ENCODE measurements at regions not wholly inside any gene's neighbourhood (a gene's known extent, or its start where the extent isn't known, plus 50 kb on each side); places are given as distances from the start of the nearest gene placed in this dataset.

DNA sequence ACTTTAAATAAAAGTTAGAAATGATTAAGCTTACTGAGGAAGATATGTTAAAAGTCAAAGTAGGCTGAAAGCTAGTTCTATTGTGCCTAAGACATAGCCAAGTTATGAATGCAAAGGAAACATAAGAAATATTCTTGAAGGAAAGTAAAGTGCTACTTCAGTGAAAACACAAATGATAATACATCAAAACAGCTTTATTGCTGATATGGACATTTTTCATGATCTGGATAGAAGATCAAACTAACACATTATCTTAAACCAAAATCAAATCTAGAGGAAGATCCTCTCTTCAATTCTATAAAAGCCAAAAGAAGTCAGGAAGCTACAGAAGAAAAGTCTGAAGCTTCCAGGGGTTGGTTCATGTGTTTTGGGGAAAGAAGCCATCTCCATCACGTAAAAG is 545.9 kb downstream of the COL11A1 start:
- DNase-seq (no peak), ATAC-seq (no peak)
- Histone ChIP-seq H3K27me3 (no peaks in the 10 kb centered on the region), H3K27ac (no peak overlapping the region), H3K4me3 (no peak overlapping the region), H3K9me3 (no peaks in the 10 kb centered on the region), H3K4me1 (no peaks in the 10 kb centered on the region), H3K36me3 (no peaks in the 10 kb centered on the region)
- intact Hi-C loops (cut with DNase I): no loop called here
- TF ChIP-seq CTCF (IDR thresholded peaks at IDR 0.05): no peak

GRCh38 chr1:102550729-102551384 is 554.1 kb upstream of the OLFM3 start:
- Histone ChIP-seq H3K27me3 (no peaks in the 10 kb centered on the region), H3K36me3 (no peaks in the 10 kb centered on the region), H3K4me1 (no peaks in the 10 kb centered on the region), H3K27ac (no peak overlapping the region), H3K9me3 (peaks cover 0 to 29% of the 10 kb centered on the region in 2 donors), H3K4me3 (no peak overlapping the region)
- intact Hi-C loops (cut with DNase I): no loop called here
- ATAC-seq: peak; percentile 33
- TF ChIP-seq CTCF (IDR thresholded peaks at IDR 0.05): peak in 1 of 2 donors; percentile 19
- peak in 1 of 4 donors; percentile 0 for DNase-seq

- intact Hi-C loops (cut with DNase I): no loop called here
- Histone ChIP-seq H3K27me3 (no peaks in the 10 kb centered on the region), H3K9me3 (no peaks in the 10 kb centered on the region), H3K4me3 (no peak overlapping the region), H3K36me3 (no peaks in the 10 kb centered on the region), H3K27ac (no peak overlapping the region), H3K4me1 (no peaks in the 10 kb centered on the region)
- no peak for DNase-seq
- no peak for ATAC-seq
- no peak for TF ChIP-seq CTCF (IDR thresholded peaks at IDR 0.05)
Measured at GRCh38 chr1:102546251-102546650, 549.5 kb upstream of the OLFM3 start.

GRCh38 chr1:102535829-102536505 is 539.2 kb upstream of the OLFM3 start:
- H3K27me3 ChIP-seq: no peaks in the 10 kb centered on the region
- H3K9me3 ChIP-seq: no peaks in the 10 kb centered on the region
- H3K4me3 ChIP-seq: no peak overlapping the region
- ATAC-seq: no peak
- no peaks in the 10 kb centered on the region for H3K36me3 ChIP-seq
- no peaks in the 10 kb centered on the region for H3K4me1 ChIP-seq
- H3K27ac ChIP-seq: no peak overlapping the region
- DNase-seq: no peak
- no peak for TF ChIP-seq CTCF (IDR thresholded peaks at IDR 0.05)
- intact Hi-C loops (cut with DNase I): no loop called here

GRCh38 chr1:102531036-102531435 is 534.3 kb upstream of the OLFM3 start:
- no peak overlapping the region for H3K27ac ChIP-seq
- ATAC-seq (no peak), DNase-seq (no peak)
- H3K4me3 ChIP-seq: no peak overlapping the region
- H3K4me1 ChIP-seq: no peaks in the 10 kb centered on the region
- no peaks in the 10 kb centered on the region for H3K9me3 ChIP-seq
- TF ChIP-seq CTCF (IDR thresholded peaks at IDR 0.05): no peak
- intact Hi-C loops (cut with DNase I): no loop called here
- no peaks in the 10 kb centered on the region for H3K36me3 ChIP-seq
- no peaks in the 10 kb centered on the region for H3K27me3 ChIP-seq

Measured in left lung (tissue), 4 donors.